GM12873 (cell line): ENCODE measurements at regions not wholly inside any gene's neighbourhood (a gene's known extent, or its start where the extent isn't known, plus 50 kb on each side); places are given as distances from the start of the nearest gene placed in this dataset.

Source experiments
- TF ChIP-seq, protein P1 (sequence below): IDR thresholded peaks from 2 replicates; pipeline ENCODE4 v1.5.1; 2012; ENCODE audit warnings: low read depth, mild to moderate bottlenecking, moderate library complexity, low read length, control low read depth; ENCODE audit not compliant: insufficient read depth; ENCODE audit errors: missing control alignments

DNA sequence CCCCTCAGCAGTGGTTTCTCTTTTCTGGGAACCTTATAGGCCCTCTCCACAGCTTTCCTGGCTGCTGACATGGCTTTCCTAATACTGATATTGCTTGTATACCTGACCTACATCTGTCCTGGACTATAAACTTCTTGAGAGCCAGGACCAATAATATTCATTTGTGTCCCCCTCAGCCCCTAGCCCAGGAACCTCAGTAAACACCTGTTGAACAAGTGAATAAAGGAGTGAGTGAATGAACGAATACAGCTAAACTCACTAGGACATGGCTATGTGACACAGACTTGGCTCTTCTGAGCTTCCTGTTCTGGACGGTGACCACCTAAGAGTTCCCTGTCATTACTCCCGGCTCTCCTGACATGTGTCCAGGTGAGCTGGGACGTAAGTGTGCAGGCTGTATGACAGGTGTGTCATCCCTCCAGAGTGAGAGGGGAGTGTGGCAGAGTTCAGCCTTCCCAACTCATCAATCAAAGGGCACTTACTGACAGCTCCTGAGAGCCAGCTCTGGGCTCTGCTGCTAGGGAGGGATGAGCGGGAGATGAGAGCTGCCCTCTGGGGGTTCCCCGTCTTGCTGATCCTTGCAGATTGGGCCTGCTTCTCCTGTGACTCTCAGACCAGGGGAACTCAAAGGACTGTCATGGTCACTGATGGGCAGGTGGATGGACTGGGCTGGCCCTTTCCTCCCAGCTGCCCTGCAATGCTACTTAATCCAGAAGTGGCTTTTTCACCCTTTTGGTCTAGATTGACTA is 84.5 kb downstream of the HIF1AN start:
- TF ChIP-seq, protein P1, sequence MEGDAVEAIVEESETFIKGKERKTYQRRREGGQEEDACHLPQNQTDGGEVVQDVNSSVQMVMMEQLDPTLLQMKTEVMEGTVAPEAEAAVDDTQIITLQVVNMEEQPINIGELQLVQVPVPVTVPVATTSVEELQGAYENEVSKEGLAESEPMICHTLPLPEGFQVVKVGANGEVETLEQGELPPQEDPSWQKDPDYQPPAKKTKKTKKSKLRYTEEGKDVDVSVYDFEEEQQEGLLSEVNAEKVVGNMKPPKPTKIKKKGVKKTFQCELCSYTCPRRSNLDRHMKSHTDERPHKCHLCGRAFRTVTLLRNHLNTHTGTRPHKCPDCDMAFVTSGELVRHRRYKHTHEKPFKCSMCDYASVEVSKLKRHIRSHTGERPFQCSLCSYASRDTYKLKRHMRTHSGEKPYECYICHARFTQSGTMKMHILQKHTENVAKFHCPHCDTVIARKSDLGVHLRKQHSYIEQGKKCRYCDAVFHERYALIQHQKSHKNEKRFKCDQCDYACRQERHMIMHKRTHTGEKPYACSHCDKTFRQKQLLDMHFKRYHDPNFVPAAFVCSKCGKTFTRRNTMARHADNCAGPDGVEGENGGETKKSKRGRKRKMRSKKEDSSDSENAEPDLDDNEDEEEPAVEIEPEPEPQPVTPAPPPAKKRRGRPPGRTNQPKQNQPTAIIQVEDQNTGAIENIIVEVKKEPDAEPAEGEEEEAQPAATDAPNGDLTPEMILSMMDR = no peak

DNA sequence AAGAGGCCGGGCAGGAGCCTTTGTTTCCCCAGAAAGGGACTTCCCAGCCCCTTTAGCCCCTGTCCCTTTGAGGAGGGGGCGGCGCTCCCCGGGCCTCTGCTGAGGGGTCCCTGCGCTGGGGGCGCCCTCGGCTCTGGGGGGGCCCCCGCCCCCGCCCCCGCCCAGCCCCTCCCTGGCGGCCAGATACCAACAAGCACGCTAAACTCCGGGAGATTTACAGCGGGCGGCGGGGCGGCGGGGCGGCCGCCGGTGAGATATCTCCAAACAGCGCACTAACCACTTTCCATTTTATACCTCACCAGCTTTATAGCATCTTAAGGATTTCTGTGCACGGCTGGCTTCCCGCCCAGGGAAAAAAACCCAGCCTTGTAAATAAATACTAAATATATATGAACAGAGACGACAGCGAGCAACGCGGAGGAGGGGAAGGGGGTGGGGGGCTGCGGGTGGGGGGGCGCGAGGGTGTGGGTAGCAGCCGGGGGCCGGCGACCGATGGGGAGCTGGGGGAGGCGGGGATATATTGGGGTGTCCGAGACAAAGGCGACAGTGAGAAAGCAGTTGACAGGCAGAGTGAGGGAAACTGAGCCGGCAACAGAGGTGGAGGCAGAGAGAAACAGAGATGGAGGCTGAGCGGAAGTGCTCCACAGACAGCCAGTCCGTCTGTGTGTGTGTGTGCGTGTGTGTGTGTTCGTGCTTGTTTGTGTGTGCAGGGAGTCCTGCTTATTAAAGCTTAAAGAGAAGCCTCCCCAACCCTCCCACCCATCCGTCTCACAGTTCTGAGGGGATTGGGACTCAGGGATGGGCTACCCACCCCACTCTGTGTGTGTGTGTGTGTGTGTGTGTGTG is 85.8 kb downstream of the HIF1AN start:
- TF ChIP-seq, protein P1 = no peak

DNA sequence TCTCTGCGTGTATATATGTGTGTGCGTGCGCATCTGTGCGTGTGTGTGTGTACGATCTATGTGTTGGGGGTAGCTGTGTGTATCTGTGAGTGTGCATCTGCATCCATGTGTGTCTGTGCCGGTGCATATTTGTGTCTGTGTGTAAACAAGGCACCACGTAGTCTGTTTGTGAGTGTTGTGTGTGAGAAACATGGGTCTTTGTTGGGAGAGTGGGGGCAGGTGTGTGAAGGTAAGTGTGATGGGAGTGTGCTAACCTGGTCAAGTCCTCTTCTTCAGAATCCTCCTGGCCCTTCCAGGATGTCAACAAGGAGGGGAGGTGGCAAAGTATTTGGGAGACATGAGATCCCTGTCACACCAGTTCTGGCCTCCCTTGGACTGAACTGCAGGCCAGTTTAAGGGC is 87.2 kb downstream of the HIF1AN start:
- TF ChIP-seq, protein P1 = no peak

DNA sequence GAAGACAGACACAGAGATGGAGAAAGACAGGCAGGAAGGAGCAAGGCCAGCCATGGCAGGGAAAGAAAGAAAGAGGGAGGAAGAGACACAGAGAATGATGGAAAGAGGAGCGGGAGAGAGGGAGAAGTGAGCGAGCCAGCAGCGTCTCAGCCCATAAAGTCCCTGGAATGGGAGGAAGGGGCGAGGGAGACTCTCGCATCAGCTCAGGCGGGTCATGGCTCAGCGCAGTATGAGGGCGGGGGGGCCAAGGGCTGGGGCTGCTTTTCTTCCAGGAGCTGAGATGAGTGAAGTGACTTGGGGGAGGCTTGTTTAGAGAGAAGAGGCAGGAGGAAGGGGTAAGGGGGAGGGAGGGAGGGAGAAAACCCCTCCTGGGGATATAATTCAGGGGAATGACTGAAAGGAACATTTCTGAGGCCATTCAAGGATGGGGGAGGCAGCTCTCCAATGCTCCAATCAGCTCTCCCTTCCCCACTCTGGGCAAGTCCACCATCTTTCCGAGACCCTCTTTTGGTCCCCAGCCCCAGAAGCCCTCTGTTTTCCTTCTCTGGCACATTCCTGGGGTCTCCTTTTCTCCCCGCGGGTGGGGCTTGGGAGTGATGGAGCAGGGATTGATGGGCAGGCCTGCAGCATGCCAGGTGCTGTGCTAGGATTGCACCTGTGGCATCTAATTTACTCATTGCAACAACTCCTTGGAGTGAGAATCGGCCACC is 87.9 kb downstream of the HIF1AN start:
- TF ChIP-seq, protein P1 = no peak

GRCh38 chr10:100624298-100624697 is 88.6 kb downstream of the HIF1AN start:
- TF ChIP-seq, protein P1 = no peak

- TF ChIP-seq, protein P1 = no peak
These were observed 90.1 kb downstream of the HIF1AN start for GRCh38 chr10:100625816-100626215.

DNA sequence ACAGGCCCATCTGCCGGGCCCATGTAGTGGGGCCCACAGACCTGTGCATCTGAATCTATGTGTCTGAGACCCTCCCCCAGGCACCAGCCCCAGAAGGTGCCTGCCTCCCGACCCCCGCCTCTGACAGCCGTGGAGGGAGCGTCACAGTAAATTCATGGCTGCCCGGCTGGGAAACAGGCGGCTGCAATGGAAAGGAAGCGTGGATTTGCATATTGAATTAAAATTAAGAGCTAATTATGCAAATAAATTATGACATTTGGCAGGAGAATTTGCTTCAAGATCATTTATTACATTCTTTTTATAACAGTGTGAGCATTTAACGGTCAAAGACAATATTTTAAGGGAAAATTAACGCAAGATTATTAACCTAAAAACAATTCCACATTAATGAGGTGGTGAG is 92.3 kb downstream of the HIF1AN start:
- TF ChIP-seq, protein P1 = no peak
